GM12875 (cell line): ENCODE measurements at regions not wholly inside any gene's neighbourhood (a gene's known extent, or its start where the extent isn't known, plus 50 kb on each side); places are given as distances from the start of the nearest gene placed in this dataset.

ENCODE experiments used
- H3K4me3 ChIP-seq: one replicate; pipeline ENCODE4 v1.5.1; 2011; ENCODE audit warnings: low read depth, low read length, control low read depth
- CTCF ChIP-seq: IDR thresholded peaks from 2 replicates; pipeline ENCODE4 v1.5.1; 2011; ENCODE audit warnings: low read depth, mild to moderate bottlenecking, control low read depth, inconsistent platforms, low read length, moderate library complexity, borderline replicate concordance; ENCODE audit not compliant: insufficient read depth

DNA sequence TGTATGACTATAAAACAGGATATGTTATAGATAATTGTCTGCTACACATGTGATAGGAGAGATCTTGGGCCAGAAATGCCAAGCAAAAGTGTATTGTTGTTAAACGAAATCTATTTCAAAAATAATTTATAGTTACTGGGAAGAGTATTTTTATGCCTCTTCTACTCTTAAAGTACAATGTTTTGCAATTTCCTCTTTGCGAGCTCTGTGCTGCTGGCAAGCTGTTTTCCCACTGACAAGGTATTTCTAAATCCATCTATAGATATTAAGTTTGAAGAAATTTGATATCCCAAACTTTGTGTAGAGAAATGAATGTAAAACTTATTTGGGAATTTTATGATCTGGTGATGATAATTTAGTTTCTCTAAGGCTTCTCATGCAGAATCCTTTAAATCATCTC lies 63.3 kb upstream of the PTGFR start:
- no peak for TF ChIP-seq CTCF
- H3K4me3 ChIP-seq = no peak overlapping the region

- TF ChIP-seq CTCF = no peak
- H3K4me3 ChIP-seq = no peak overlapping the region
These were observed 58.8 kb upstream of the PTGFR start for GRCh38 chr1:78432016-78432415.

DNA sequence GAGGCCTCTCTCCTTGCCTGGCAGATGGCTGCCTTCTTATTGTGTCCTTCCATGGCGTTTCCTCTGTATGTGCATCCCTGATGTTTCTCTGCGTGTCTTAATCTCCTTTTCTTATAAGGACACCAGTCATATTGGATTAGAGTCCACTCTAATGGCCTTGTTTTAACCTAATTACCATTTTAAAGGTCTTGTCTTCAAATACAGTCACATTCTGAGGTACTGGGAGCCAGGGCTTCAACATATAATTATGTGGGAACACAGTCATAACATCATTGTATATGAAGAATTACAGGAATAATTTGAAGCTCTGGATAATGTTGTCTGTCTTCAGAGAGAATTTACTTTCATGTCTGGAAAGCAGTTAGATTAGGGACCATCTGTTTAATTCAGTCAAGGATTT lies 56.4 kb upstream of the PTGFR start:
- H3K4me3 ChIP-seq = no peak overlapping the region
- no peak for TF ChIP-seq CTCF

DNA sequence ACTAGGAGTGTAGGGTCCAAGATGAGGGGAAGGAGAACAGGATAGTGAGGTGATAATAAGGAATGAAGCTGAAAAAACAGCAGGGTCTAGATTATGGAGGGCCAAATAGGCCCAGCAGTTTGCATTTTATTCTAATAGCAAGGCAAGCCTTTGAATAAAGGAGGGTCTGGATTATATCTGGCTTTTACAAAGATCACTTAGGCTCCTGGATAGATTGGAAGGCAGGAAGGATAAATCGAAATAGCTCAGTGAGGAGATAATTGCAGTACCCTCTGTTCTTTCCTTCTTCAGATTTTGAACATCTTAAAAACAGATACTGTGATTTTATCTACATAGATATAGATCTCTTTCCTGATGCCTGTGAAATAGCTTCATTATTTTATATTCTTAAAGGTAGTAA lies 53.8 kb upstream of the PTGFR start:
- TF ChIP-seq CTCF = no peak

DNA sequence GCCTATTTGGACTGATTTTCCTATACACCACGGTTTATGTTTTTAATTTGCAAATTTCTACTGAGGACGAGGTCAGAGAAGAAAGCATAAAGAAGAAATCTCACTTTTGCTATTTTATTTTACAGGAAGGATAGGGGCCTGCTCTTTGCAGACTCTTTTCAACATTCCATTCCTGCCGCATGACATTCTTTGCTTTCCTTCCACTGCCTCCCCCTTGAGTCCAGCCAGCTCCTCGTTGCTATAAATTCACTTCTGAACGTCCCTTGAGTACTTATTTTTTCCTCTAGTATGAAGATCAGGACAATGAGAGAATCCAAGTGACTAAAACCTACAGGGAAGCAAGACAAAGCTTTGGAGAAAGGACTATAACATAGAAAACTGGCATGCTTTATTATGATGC lies 53.4 kb upstream of the PTGFR start:
- TF ChIP-seq CTCF = no peak
- no peak overlapping the region for H3K4me3 ChIP-seq

More for the DNA sequence above, 53.8 kb upstream of the PTGFR start:
- H3K4me3 ChIP-seq = no peak overlapping the region

- TF ChIP-seq CTCF = no peak
- H3K4me3 ChIP-seq = no peak overlapping the region
These were observed 52.8 kb upstream of the PTGFR start for GRCh38 chr1:78437941-78438340.

DNA sequence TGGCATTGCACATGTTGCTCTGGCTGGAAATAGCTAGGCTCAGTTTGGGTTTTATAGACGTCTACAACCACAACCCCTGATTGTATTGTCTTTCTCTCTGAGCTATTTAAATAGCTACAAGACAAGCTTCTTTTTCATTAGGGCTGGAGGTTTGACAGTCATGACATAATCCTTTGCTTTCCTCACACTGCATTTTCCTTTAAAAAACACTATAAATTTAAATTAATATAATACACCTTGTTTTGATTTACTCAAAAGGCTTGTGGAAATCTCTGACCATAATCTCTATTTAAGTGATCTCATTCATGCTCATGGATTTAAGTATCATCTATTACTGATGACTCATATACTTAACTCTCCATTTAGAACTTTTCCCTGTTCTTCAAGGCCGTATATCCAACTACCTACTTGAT lies 50.4 kb upstream of the PTGFR start:
- TF ChIP-seq CTCF = no peak

More for the DNA sequence above, 50.4 kb upstream of the PTGFR start:
- no peak overlapping the region for H3K4me3 ChIP-seq
